AG04450 (cell line): ENCODE measurements at regions not wholly inside any gene's neighbourhood (a gene's known extent, or its start where the extent isn't known, plus 50 kb on each side); places are given as distances from the start of the nearest gene placed in this dataset.

Experiments
- CTCF ChIA-PET: fragments of 300-600, 350-600 bp; formaldehyde crosslinking; extraction: SDS; loops from one replicate; lab custom pipeline; 2022; ENCODE audit warnings: antibody characterized with exemption, inconsistent platforms; lab: Charles Lee
- POLR2A ChIA-PET: fragments of 350-600 bp; formaldehyde crosslinking; extraction: SDS; loops from one replicate; lab custom pipeline; 2021; ENCODE audit warnings: antibody characterized with exemption, inconsistent platforms; lab: Yijun Ruan, JAX
- DNase-seq: peaks from one replicate; pipeline ENCODE4 v3.0.0-alpha.2; 2011; ENCODE audit warnings: low read depth, low spot score
- H3K27ac ChIP-seq: one replicate; pipeline ENCODE4 v1.5.1; 2012; ENCODE audit warnings: low read depth, low read length, control low read depth
- H3K27me3 ChIP-seq: one replicate; pipeline ENCODE4 v1.6.0; 2012; ENCODE audit warnings: low read length; ENCODE audit not compliant: control insufficient read depth, insufficient read depth
- H3K4me3 ChIP-seq: 2 replicates; pipeline ENCODE4 v1.5.1; 2011; ENCODE audit warnings: mild to moderate bottlenecking, low read depth, low read length, control low read depth
- H3K9me3 ChIP-seq: 2 replicates; pipeline ENCODE4 v1.5.1; 2012; ENCODE audit warnings: low read length; ENCODE audit not compliant: control insufficient read depth, insufficient read depth
- CTCF ChIP-seq: IDR thresholded peaks from 2 replicates; pipeline ENCODE4 v1.5.1; 2011; ENCODE audit warnings: low read depth, low read length, control low read depth, inconsistent platforms

- POLR2A ChIA-PET, result no interaction called here
- DNase-seq, result no peak
- no peak for TF ChIP-seq CTCF
- no peaks in the 10 kb centered on the region for H3K27me3 ChIP-seq
- CTCF ChIA-PET, result no interaction called here
- no peak overlapping the region for H3K27ac ChIP-seq
- H3K4me3 ChIP-seq, result no peak overlapping the region
- H3K9me3 ChIP-seq, result peaks cover 2% of the 10 kb centered on the region; the same call in 1 of the 2 replicates
Observed at GRCh38 chr5:126062398-126063221, 360.6 kb upstream of the GRAMD2B start.

GRCh38 chr5:126065061-126065460 is 358.1 kb upstream of the GRAMD2B start:
- H3K4me3 ChIP-seq, result no peak overlapping the region
- CTCF ChIA-PET, result no interaction called here
- POLR2A ChIA-PET, result no interaction called here
- TF ChIP-seq CTCF, result no peak
- H3K27me3 ChIP-seq, result no peaks in the 10 kb centered on the region
- no peak for DNase-seq
- H3K27ac ChIP-seq, result no peak overlapping the region
- H3K9me3 ChIP-seq, result no peaks in the 10 kb centered on the region

- Histone ChIP-seq H3K4me3 (no peak overlapping the region), H3K27ac (no peak overlapping the region), H3K9me3 (no peaks in the 10 kb centered on the region), H3K27me3 (no peaks in the 10 kb centered on the region)
- DNase-seq, result no peak
- CTCF ChIA-PET, result no interaction called here
- TF ChIP-seq CTCF, result no peak
- POLR2A ChIA-PET, result no interaction called here
Observed at GRCh38 chr5:126066836-126067235, 356.4 kb upstream of the GRAMD2B start.

- ChIA-PET CTCF (no interaction called here), POLR2A (no interaction called here)
- no peak for TF ChIP-seq CTCF
Observed at GRCh38 chr5:126067404-126067803, 355.8 kb upstream of the GRAMD2B start.

GRCh38 chr5:126069329-126069728 is 353.9 kb upstream of the GRAMD2B start:
- no peak for DNase-seq
- POLR2A ChIA-PET, result no interaction called here

More at GRCh38 chr5:126067404-126067803, 355.8 kb upstream of the GRAMD2B start:
- no peak for DNase-seq
- Histone ChIP-seq H3K4me3 (no peak overlapping the region), H3K27ac (no peak overlapping the region), H3K27me3 (no peaks in the 10 kb centered on the region), H3K9me3 (no peaks in the 10 kb centered on the region; the same call in 1 of the 2 replicates)

More at GRCh38 chr5:126069329-126069728, 353.9 kb upstream of the GRAMD2B start:
- CTCF ChIA-PET, result no interaction called here
- H3K27ac ChIP-seq, result no peak overlapping the region
- H3K4me3 ChIP-seq, result no peak overlapping the region
- TF ChIP-seq CTCF, result no peak
- no peaks in the 10 kb centered on the region; the same call in 1 of the 2 replicates for H3K9me3 ChIP-seq
- no peaks in the 10 kb centered on the region for H3K27me3 ChIP-seq
